Middle frontal gyrus (tissue), 1 donor: ENCODE measurements at regions not wholly inside any gene's neighbourhood (a gene's known extent, or its start where the extent isn't known, plus 50 kb on each side); places are given as distances from the start of the nearest gene placed in this dataset.
"Not testable (repeated sequence)": the region's sequence is repeated elsewhere in the genome, so short reads cannot be mapped to it uniquely, and the experiment has no call there.

Experiments
- DNase-seq: peaks from one replicate; pipeline ENCODE4 v3.0.0-alpha.2; 2015; ENCODE audit warnings: low spot score; ENCODE audit errors: extremely low spot score

- no peak for DNase-seq
These were observed 1623.1 kb downstream of the SLITRK5 start for GRCh38 chr13:89294115-89294867.

- DNase-seq: no peak
These were observed 1636.1 kb downstream of the SLITRK5 start for GRCh38 chr13:89307278-89307677.

- no peak for DNase-seq
These were observed 1639.9 kb downstream of the SLITRK5 start for GRCh38 chr13:89310943-89311672.

- DNase-seq: no peak
These were observed 1644.1 kb downstream of the SLITRK5 start for GRCh38 chr13:89315287-89315686.

- DNase-seq: no peak
These were observed 1651.3 kb downstream of the SLITRK5 start for GRCh38 chr13:89322466-89322865.

- DNase-seq: no peak
These were observed 1653.4 kb downstream of the SLITRK5 start for GRCh38 chr13:89324582-89324981.

GRCh38 chr13:89343165-89343564, 1672.0 kb downstream of the SLITRK5 start:
- DNase-seq: no peak

- no peak for DNase-seq
These were observed 1681.2 kb downstream of the SLITRK5 start for GRCh38 chr13:89352384-89352783.

GRCh38 chr13:89361909-89362308, 1690.7 kb downstream of the SLITRK5 start:
- no peak for DNase-seq

GRCh38 chr13:89363144-89363543, 1692.0 kb downstream of the SLITRK5 start:
- no peak for DNase-seq

GRCh38 chr13:89372193-89372592, 1701.0 kb downstream of the SLITRK5 start:
- no peak for DNase-seq

- DNase-seq: no peak
These were observed 1704.7 kb downstream of the SLITRK5 start for GRCh38 chr13:89375839-89376238.

- no peak for DNase-seq
These were observed 1708.9 kb downstream of the SLITRK5 start for GRCh38 chr13:89380101-89380500.

GRCh38 chr13:89382981-89383380, 1711.8 kb downstream of the SLITRK5 start:
- no peak for DNase-seq

GRCh38 chr13:89383891-89384290, 1712.7 kb downstream of the SLITRK5 start:
- DNase-seq: no peak

- no peak for DNase-seq
These were observed 1722.7 kb downstream of the SLITRK5 start for GRCh38 chr13:89393758-89394304.

- DNase-seq: no peak
These were observed 1730.1 kb downstream of the SLITRK5 start for GRCh38 chr13:89401264-89401675.

- DNase-seq: no peak
These were observed 1731.0 kb downstream of the SLITRK5 start for GRCh38 chr13:89402211-89402610.

GRCh38 chr13:89406096-89406495, 1734.9 kb downstream of the SLITRK5 start:
- DNase-seq: not testable (repeated sequence)

- DNase-seq: no peak
These were observed 1736.2 kb downstream of the SLITRK5 start for GRCh38 chr13:89407357-89407756.

GRCh38 chr13:89432997-89433396, 1761.8 kb downstream of the SLITRK5 start:
- DNase-seq: no peak

GRCh38 chr13:89434624-89435023, 1763.5 kb downstream of the SLITRK5 start:
- not testable (repeated sequence) for DNase-seq
